ENCODE measurements at regions not wholly inside any gene's neighbourhood (a gene's known extent, or its start where the extent isn't known, plus 50 kb on each side); places are given as distances from the start of the nearest gene placed in this dataset.

DNA sequence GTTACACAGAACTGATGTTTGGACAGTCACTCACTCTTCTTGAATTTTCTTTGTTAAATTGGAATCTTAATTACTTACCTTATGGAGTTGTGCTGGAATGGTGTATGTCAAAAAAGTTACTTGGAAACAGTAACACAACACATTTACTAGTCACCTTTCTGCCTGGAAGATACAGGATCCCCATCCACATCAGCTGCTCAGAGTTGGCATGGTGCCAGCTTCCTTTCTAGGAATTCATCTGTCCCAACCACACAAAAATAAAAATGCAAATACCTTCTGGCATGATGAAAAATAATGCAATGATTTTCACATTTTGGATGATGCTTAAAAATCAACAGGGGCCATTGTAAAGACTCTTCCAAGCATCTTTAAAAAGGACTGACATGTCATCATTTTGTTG, 341.5 kb downstream of the TMEM38B start:
- TF ChIP-seq, protein P1, sequence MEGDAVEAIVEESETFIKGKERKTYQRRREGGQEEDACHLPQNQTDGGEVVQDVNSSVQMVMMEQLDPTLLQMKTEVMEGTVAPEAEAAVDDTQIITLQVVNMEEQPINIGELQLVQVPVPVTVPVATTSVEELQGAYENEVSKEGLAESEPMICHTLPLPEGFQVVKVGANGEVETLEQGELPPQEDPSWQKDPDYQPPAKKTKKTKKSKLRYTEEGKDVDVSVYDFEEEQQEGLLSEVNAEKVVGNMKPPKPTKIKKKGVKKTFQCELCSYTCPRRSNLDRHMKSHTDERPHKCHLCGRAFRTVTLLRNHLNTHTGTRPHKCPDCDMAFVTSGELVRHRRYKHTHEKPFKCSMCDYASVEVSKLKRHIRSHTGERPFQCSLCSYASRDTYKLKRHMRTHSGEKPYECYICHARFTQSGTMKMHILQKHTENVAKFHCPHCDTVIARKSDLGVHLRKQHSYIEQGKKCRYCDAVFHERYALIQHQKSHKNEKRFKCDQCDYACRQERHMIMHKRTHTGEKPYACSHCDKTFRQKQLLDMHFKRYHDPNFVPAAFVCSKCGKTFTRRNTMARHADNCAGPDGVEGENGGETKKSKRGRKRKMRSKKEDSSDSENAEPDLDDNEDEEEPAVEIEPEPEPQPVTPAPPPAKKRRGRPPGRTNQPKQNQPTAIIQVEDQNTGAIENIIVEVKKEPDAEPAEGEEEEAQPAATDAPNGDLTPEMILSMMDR (IDR thresholded peaks at IDR 0.05) = no peak
- TF ChIP-seq POLR2AphosphoS5 (IDR thresholded peaks at IDR 0.05) (no peak), POLR2A (IDR thresholded peaks at IDR 0.05) (no peak), EP300 (IDR thresholded peaks at IDR 0.05; ENCODE audit: low read depth) (no peak)
